Stomach (tissue), 8 donors: ENCODE measurements at regions not wholly inside any gene's neighbourhood (a gene's known extent, or its start where the extent isn't known, plus 50 kb on each side); places are given as distances from the start of the nearest gene placed in this dataset.

ENCODE experiments used
- DNase-seq, 2 donors: peaks; one replicate each; pipeline versions ENCODE4 v3.0.0 to v3.0.0-alpha.2; 2013 to 2019
- H3K27ac ChIP-seq, 5 donors: fragments of 200-600 bp in 4 of 5; sonication (generic) in 4 of 5; one replicate each; pipeline ENCODE4 v1.5.1; 2013 to 2019; ENCODE audit warnings: mild to moderate bottlenecking in 1 of 5, moderate library complexity in 1 of 5
- H3K27me3 ChIP-seq, 3 donors: fragments of 200-600 bp; sonication (generic); one replicate each; pipeline ENCODE4 v1.5.1; 2017 to 2019; ENCODE audit warnings: mixed run types in 1 of 3
- H3K36me3 ChIP-seq, 4 donors: fragments of 200-600 bp; sonication (generic); 1 replicate in 3 of 4; 2 replicates in 1 of 4; pipeline ENCODE4 v1.5.1; 2016 to 2019
- H3K4me1 ChIP-seq, 4 donors: fragments of 200-600 bp; sonication (generic); one replicate each; pipeline ENCODE4 v1.5.1; 2016 to 2019
- H3K4me3 ChIP-seq, 4 donors: fragments of 200-600 bp; sonication (generic) in 3 of 4; one replicate each; pipeline ENCODE4 v1.5.1; 2016 to 2019; ENCODE audit warnings: mild to moderate bottlenecking in 1 of 4
- H3K9me3 ChIP-seq, 4 donors: fragments of 200-600 bp; sonication (generic); one replicate each; pipeline ENCODE4 v1.5.1; 2016 to 2019
- EP300 ChIP-seq: sonication (generic); formaldehyde crosslinking; IDR thresholded peaks from one replicate; pipeline ENCODE4 v1.6.1; 2017; ENCODE audit warnings: antibody characterized with exemption
- POLR2A ChIP-seq, 4 donors: fragments of 450-650 bp; IDR thresholded peaks; one replicate each; pipeline ENCODE4 v1.6.1; 2016; ENCODE audit warnings: antibody characterized with exemption in 4 of 4, control low read depth in 2 of 4, mild to moderate bottlenecking in 1 of 4, moderate library complexity in 1 of 4
- POLR2AphosphoS5 ChIP-seq, 3 donors: sonication (generic); formaldehyde crosslinking; IDR thresholded peaks; one replicate each; pipeline ENCODE4 v1.6.1; 2016; ENCODE audit warnings: antibody characterized with exemption in 3 of 3
- WGBS, 5 donors: extraction: QIAGEN DNeasy Blood & Tissue Kit in 3 of 5; methylation state at CpG; one replicate each; pipeline versions ENCODE4 v1.1.5 to v1.1.7; 2013 to 2018; 5-methylcytosine and 5-hydroxymethylcytosine counted together
- intact Hi-C: fragments of 100-400 bp; cut with DNase I; formaldehyde crosslinking; loops from one replicate; pipeline ENCODE4 v1.15.1; 2023; ENCODE audit warnings: low total_unique reads
- TF ChIP-seq, protein P1 (sequence below), 7 experiments: fragments of 450-650 bp in 4 of 7; fragments of 200-600 bp in 3 of 7; sonication (generic) in 3 of 7; IDR thresholded peaks; one replicate each; pipeline ENCODE4 v1.5.1; 2016 to 2019; ENCODE audit warnings: antibody characterized with exemption in 7 of 7, control low read depth in 2 of 7, mild to moderate bottlenecking in 1 of 7
- donor health status: healthy with polysubstance abuse.
- donor health status: Bipolar disorder and iron deficiency.
- donor health status: healthy.

DNA sequence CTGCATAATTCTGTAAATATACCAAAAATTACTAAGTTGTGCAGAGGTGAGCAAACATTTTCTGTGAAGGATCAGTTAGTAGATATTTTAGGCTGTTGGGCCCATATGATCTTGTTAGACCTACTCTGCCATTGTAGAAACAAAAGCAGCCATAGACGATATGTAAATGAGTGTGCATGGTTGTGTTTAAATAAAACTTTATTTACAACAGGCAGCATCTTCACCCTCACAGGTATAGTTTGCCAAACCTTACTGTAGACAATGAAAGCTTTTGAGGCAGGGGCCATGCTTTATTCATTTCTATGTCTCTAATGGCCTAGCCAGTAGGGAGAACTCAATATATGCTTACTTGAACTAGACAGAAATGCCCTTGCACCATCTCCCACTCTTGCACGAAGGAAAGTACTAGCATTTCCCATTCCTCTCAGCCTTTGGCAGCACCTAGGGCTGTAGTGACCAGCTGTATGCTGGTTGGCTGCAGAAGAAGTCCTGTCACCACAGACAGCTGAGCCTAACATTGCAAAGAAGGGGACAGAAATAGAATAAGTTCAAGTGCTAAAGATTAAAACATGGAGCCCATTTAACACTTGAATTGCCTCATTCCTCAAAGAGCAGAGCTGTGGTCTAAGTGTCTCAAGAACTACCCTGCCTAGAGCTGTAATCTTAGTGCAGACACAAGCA is 305.1 kb upstream of the MGAT5 start:
- 27 to 67% (median 50%) methylated on average over 2 of the region's 2 CpGs for WGBS, 5 donors
- Histone ChIP-seq H3K9me3 (no peaks in the 10 kb centered on the region), H3K36me3 (no peaks in the 10 kb centered on the region), H3K27me3 (no peaks in the 10 kb centered on the region), H3K27ac (no peak overlapping the region), H3K4me1 (no peaks in the 10 kb centered on the region), H3K4me3 (no peak overlapping the region)
- DNase-seq: no peak
- intact Hi-C loops: no loop called here
- TF ChIP-seq POLR2A (IDR thresholded peaks at IDR 0.05) (no peak), POLR2AphosphoS5 (IDR thresholded peaks at IDR 0.05) (no peak), EP300 (no peak)
- TF ChIP-seq, protein P1, sequence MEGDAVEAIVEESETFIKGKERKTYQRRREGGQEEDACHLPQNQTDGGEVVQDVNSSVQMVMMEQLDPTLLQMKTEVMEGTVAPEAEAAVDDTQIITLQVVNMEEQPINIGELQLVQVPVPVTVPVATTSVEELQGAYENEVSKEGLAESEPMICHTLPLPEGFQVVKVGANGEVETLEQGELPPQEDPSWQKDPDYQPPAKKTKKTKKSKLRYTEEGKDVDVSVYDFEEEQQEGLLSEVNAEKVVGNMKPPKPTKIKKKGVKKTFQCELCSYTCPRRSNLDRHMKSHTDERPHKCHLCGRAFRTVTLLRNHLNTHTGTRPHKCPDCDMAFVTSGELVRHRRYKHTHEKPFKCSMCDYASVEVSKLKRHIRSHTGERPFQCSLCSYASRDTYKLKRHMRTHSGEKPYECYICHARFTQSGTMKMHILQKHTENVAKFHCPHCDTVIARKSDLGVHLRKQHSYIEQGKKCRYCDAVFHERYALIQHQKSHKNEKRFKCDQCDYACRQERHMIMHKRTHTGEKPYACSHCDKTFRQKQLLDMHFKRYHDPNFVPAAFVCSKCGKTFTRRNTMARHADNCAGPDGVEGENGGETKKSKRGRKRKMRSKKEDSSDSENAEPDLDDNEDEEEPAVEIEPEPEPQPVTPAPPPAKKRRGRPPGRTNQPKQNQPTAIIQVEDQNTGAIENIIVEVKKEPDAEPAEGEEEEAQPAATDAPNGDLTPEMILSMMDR (IDR thresholded peaks at IDR 0.05): no peak

DNA sequence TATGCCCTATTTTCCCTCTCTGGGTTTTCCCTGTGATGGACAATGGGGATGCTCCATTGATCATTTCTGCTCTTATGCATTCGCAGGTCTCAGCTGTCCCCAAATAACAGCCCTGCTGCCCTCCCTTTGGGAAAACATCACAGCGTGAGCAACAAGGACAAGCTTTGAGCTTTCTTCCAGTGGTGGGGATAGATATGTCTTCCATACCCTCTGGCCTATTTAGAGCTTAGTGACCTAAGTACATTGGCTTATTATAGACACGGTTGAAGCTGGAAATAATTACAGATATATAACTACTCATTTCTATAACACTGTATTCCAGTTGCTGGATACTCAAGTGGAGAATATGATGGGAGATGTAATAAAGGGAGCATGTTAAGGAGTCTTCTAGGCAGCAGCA is 304.3 kb upstream of the MGAT5 start:
- Histone ChIP-seq H3K9me3 (no peaks in the 10 kb centered on the region), H3K27me3 (no peaks in the 10 kb centered on the region), H3K4me3 (no peak overlapping the region), H3K4me1 (no peaks in the 10 kb centered on the region), H3K27ac (no peak overlapping the region), H3K36me3 (no peaks in the 10 kb centered on the region)
- intact Hi-C loops: no loop called here
- 84 to 94% (median 85%) methylated on average over 3 of the region's 3 CpGs for WGBS, 5 donors
- TF ChIP-seq EP300 (no peak), POLR2A (IDR thresholded peaks at IDR 0.05) (no peak), POLR2AphosphoS5 (IDR thresholded peaks at IDR 0.05) (no peak)
- TF ChIP-seq, protein P1 (IDR thresholded peaks at IDR 0.05): no peak
- no peak for DNase-seq

- H3K4me1 ChIP-seq: no peaks in the 10 kb centered on the region
- H3K9me3 ChIP-seq: no peaks in the 10 kb centered on the region
- no peaks in the 10 kb centered on the region for H3K36me3 ChIP-seq
- no peak for TF ChIP-seq POLR2A (IDR thresholded peaks at IDR 0.05)
- no peak for TF ChIP-seq POLR2AphosphoS5 (IDR thresholded peaks at IDR 0.05)
- no peak overlapping the region for H3K4me3 ChIP-seq
- DNase-seq: no peak
- no peak overlapping the region for H3K27ac ChIP-seq
- intact Hi-C loops: no loop called here
- 83 to 100% (median 89%) methylated on average over 1 of the region's 1 CpG for WGBS, 5 donors
- no peaks in the 10 kb centered on the region for H3K27me3 ChIP-seq
These were observed 302.7 kb upstream of the MGAT5 start for GRCh38 chr2:133951209-133951608.

GRCh38 chr2:133952420-133952819 is 301.5 kb upstream of the MGAT5 start:
- no peak for DNase-seq
- no peak overlapping the region for H3K4me3 ChIP-seq
- intact Hi-C loops: no loop called here
- no peaks in the 10 kb centered on the region for H3K9me3 ChIP-seq
- no peaks in the 10 kb centered on the region for H3K4me1 ChIP-seq
- no peak overlapping the region for H3K27ac ChIP-seq
- no peaks in the 10 kb centered on the region for H3K36me3 ChIP-seq
- no peaks in the 10 kb centered on the region for H3K27me3 ChIP-seq
- TF ChIP-seq EP300 (no peak), POLR2A (IDR thresholded peaks at IDR 0.05) (no peak)
- 63 to 90% (median 82%) methylated on average over 2 of the region's 2 CpGs for WGBS, 5 donors

DNA sequence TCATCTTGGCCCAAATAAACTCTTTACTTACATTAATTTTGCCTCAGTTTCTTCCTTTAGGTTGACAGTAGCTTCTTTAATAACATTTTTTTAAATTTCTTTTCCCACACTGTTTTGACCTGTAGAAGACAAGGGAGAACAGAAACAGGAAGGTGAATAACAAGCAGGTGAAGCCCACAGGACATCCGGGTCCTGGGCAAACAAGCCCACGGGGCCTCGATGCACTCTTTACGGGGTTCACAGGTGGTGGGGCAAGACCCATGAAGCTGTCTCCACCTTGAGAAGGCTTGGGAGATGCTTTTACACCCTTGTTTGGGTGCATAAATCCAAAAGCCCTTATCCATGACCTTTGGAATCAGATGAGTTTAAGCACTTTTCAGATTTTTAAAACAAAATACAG is 301.0 kb upstream of the MGAT5 start:
- no peak overlapping the region for H3K27ac ChIP-seq
- H3K4me3 ChIP-seq: no peak overlapping the region
- intact Hi-C loops: no loop called here
- no peak for DNase-seq
- H3K36me3 ChIP-seq: no peaks in the 10 kb centered on the region
- no peaks in the 10 kb centered on the region for H3K4me1 ChIP-seq
- TF ChIP-seq EP300: no peak
- no peak for TF ChIP-seq POLR2AphosphoS5 (IDR thresholded peaks at IDR 0.05)
- TF ChIP-seq, protein P1 (IDR thresholded peaks at IDR 0.05): no peak
- no peak for TF ChIP-seq POLR2A (IDR thresholded peaks at IDR 0.05)
- no peaks in the 10 kb centered on the region for H3K9me3 ChIP-seq
- no peaks in the 10 kb centered on the region for H3K27me3 ChIP-seq
- WGBS, 5 donors: 78 to 92% (median 90%) methylated on average over 4 of the region's 4 CpGs
